ENCODE measurements at regions not wholly inside any gene's neighbourhood (a gene's known extent, or its start where the extent isn't known, plus 50 kb on each side); places are given as distances from the start of the nearest gene placed in this dataset.
A peak's percentile ranks its signal among the peaks of the same experiment; 100 is the strongest.

DNA sequence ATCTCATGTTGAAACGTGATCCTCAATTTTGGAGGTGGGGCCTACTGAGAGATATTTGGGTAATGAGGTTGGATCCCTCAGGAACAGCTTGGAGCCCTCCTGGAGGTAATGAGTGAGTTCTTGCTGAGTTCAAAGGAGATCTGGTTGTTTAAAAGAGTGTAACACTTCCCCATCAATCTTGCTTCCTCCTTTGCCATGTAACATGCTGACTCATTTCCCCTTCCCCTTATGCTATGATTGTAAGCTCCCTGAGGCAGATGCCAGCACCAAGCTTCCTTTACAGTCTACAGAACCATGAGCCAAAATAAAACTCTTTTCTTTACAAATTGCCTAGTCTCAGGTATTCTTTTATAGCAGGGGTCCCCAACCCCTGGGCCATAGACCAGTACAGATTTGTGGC, 352.3 kb downstream of the SLCO4C1 start:
- TF ChIP-seq, protein P1, sequence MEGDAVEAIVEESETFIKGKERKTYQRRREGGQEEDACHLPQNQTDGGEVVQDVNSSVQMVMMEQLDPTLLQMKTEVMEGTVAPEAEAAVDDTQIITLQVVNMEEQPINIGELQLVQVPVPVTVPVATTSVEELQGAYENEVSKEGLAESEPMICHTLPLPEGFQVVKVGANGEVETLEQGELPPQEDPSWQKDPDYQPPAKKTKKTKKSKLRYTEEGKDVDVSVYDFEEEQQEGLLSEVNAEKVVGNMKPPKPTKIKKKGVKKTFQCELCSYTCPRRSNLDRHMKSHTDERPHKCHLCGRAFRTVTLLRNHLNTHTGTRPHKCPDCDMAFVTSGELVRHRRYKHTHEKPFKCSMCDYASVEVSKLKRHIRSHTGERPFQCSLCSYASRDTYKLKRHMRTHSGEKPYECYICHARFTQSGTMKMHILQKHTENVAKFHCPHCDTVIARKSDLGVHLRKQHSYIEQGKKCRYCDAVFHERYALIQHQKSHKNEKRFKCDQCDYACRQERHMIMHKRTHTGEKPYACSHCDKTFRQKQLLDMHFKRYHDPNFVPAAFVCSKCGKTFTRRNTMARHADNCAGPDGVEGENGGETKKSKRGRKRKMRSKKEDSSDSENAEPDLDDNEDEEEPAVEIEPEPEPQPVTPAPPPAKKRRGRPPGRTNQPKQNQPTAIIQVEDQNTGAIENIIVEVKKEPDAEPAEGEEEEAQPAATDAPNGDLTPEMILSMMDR (conservative IDR thresholded peaks at IDR 0.05; ENCODE audit: control insufficient read depth, insufficient read depth, low read depth, low read length) = no peak
- DNase-seq (ENCODE audit: low read depth) = no peak
- no peak overlapping the region for H3K4me3 ChIP-seq (ENCODE audit: control insufficient read depth, low read depth, low read length)

DNA sequence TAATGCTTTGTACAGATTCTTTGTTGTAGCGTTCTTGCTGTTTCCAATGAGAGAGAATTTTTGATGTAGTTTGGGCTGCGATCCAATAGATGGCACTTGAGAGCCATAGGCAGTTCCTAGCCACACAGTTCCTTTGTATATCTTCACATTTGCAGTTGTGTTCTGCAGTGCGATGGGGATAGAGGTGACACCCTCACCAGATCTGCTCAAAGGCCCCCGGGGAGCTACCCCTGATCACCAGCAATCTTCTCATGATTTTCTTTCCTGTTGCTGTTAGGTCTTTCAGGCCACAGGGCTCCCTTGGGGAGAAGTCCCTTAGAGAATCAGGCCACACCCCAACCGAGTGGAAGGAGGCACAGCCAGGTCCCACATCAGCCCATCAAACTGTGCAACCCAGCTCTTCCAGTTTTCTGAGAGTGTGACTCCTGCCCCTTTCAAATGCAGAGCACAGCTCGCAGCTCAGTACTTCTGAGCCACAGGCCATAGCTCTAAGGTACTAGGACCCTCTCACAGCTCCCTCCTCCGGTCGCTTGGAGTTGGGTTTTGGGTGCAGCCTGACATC, 353.7 kb downstream of the SLCO4C1 start:
- DNase-seq (ENCODE audit: low read depth) = peak; percentile 1
- TF ChIP-seq, protein P1 (conservative IDR thresholded peaks at IDR 0.05; ENCODE audit: control insufficient read depth, insufficient read depth, low read depth, low read length) = peak; percentile 14
- H3K4me3 ChIP-seq (ENCODE audit: control insufficient read depth, low read depth, low read length) = no peak overlapping the region

DNA sequence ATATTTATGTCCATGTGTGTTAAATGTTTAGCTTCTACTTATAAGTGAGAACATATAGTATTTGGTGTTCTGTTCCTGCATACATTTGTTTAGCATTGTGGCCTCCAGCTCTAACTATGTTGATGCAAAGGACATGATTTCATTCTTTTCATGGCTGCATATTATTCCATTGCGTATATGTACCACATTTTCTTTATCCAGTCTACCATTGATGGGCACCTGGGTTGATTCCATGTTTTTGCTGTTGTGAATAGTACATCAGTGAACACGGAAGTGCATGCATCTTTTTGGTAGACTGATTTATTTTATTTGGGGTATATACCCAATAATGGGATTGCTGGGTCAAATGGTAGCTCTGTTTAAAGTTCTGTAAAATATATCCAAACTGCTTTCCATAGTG, 359.0 kb downstream of the SLCO4C1 start:
- TF ChIP-seq, protein P1 (conservative IDR thresholded peaks at IDR 0.05; ENCODE audit: control insufficient read depth, insufficient read depth, low read depth, low read length) = no peak
- no peak overlapping the region for H3K4me3 ChIP-seq (ENCODE audit: control insufficient read depth, low read depth, low read length)
- no peak for DNase-seq (ENCODE audit: low read depth)

DNA sequence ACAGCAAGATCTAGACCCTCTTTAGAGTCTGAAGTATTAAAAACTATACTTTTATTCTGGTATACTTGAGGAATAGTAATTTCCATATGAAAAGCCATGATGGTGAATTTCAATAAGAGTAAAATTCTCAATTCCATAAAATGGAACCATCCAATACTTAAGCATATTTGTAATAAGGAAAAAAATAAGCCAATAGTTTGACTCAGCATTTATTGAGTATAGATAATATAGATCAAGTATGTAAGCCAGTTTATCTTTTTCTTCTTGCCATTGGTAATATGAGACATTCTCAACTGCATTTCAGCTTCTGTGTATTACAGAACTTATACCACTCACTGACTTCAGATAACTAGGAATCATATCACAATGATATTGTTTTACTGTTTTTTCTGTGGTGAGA, 361.0 kb downstream of the SLCO4C1 start:
- TF ChIP-seq, protein P1 (conservative IDR thresholded peaks at IDR 0.05; ENCODE audit: control insufficient read depth, insufficient read depth, low read depth, low read length) = no peak
- H3K4me3 ChIP-seq (ENCODE audit: control insufficient read depth, low read depth, low read length) = no peak overlapping the region
- DNase-seq (ENCODE audit: low read depth) = no peak

DNA sequence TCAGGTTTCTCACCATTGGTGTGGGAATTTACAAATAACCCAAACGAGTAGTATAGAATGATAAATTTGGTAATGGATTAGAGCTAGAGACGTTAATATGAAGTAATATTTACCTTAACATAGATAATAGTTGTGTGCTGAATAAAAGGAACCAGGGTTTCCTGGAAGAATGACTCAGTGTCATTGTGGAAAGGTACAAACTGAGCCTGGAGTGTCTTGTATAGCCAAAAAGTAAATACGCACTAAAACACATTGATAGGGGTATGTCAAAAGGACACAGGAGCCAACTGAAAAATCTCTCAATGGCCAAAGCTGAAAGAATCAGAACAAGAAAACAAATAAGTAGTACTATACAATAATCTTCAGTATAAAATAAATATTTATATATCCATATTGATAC, 363.5 kb downstream of the SLCO4C1 start:
- TF ChIP-seq, protein P1 (conservative IDR thresholded peaks at IDR 0.05; ENCODE audit: control insufficient read depth, insufficient read depth, low read depth, low read length) = no peak

DNA sequence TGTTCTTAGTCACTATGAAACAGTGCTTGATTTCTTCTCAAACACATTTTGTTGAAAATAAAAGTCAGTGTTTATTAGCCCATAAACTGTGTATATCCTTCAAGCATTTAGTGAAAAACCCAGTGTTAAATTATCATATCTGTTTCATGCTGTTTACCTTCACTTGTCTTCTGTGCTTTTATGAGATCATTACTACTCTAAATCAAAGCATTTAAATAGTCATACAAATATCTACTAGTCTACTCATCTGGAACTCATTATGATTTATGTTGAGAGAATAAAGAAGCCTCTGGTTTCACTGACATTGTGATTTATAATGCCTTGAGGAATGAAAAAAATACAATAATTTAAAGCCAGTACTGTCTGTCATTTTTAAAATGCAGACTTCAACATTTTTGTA, 366.5 kb downstream of the SLCO4C1 start:
- TF ChIP-seq, protein P1 (conservative IDR thresholded peaks at IDR 0.05; ENCODE audit: control insufficient read depth, insufficient read depth, low read depth, low read length) = no peak
- no peak overlapping the region for H3K4me3 ChIP-seq (ENCODE audit: control insufficient read depth, low read depth, low read length)
- no peak for DNase-seq (ENCODE audit: low read depth)

More for the DNA sequence above, 363.5 kb downstream of the SLCO4C1 start:
- DNase-seq (ENCODE audit: low read depth) = no peak
- no peak overlapping the region for H3K4me3 ChIP-seq (ENCODE audit: control insufficient read depth, low read depth, low read length)

DNA sequence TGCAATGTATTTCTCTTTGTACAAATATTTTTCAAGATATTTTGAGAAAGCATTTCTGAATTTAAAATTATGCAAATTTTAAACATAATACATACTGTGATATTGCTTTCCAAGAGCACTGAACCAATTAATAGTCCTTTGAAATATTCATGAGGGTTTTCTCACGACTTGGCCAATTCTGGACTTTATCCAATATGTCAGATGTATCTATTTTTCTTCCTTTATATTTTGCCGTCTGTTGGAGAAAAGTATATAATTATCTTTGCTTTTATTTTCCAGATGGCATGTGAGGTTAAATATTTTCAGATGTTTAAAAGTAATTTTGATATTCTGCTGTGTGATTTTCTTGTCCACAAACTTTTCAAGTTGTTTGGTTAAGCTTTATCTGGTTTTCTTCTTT, 378.9 kb downstream of the SLCO4C1 start:
- no peak overlapping the region for H3K4me3 ChIP-seq (ENCODE audit: control insufficient read depth, low read depth, low read length)
- TF ChIP-seq, protein P1 (conservative IDR thresholded peaks at IDR 0.05; ENCODE audit: control insufficient read depth, insufficient read depth, low read depth, low read length) = no peak
- no peak for DNase-seq (ENCODE audit: low read depth)

All from fibroblast of mammary gland (primary cell).